CD14-positive monocyte (primary cell): ENCODE measurements at regions not wholly inside any gene's neighbourhood (a gene's known extent, or its start where the extent isn't known, plus 50 kb on each side); places are given as distances from the start of the nearest gene placed in this dataset.

ENCODE experiments used
- DNase-seq, 3 donors: peaks; one replicate each; pipeline ENCODE4 v3.0.0-alpha.2; 2011 to 2022
- H2AFZ ChIP-seq: 2 replicates; pipeline ENCODE4 v1.6.0; 2012; ENCODE audit warnings: mild to moderate bottlenecking, low read depth, low read length, inconsistent platforms; ENCODE audit not compliant: insufficient read depth, poor library complexity, severe bottlenecking
- H3K27ac ChIP-seq, 2 donors: 1 replicate in 1 of 2; 2 replicates in 1 of 2; pipeline ENCODE4 v1.5.1; 2012 to 2013; ENCODE audit warnings: low read length in 2 of 2, control low read depth in 1 of 2, inconsistent platforms in 1 of 2, low read depth in 1 of 2, mild to moderate bottlenecking in 1 of 2
- H3K27me3 ChIP-seq, 2 donors: one replicate each; pipeline versions ENCODE4 v1.6.0 to v1.6.1; 2011 to 2013; ENCODE audit warnings: low read length in 2 of 2; ENCODE audit not compliant: control insufficient read depth in 2 of 2, insufficient read depth in 2 of 2
- H3K36me3 ChIP-seq, 2 donors: replicated peaks in 1 of 2; 1 replicate in 1 of 2; 2 replicates in 1 of 2; pipeline versions ENCODE4 v1.5.1 to v1.6.1; 2012 to 2013; ENCODE audit warnings: low read length in 2 of 2, control low read depth in 1 of 2, inconsistent platforms in 1 of 2, mild to moderate bottlenecking in 1 of 2; ENCODE audit not compliant: insufficient read depth in 2 of 2, control insufficient read depth in 1 of 2
- H3K4me1 ChIP-seq, 2 donors: 1 replicate in 1 of 2; 2 replicates in 1 of 2; pipeline versions ENCODE4 v1.5.1 to v1.6.1; 2012 to 2013; ENCODE audit warnings: low read length in 2 of 2, control low read depth in 1 of 2, inconsistent platforms in 1 of 2, mild to moderate bottlenecking in 1 of 2, moderate library complexity in 1 of 2; ENCODE audit not compliant: insufficient read depth in 2 of 2, control insufficient read depth in 1 of 2
- H3K4me2 ChIP-seq: replicated peaks from 2 replicates; pipeline ENCODE3; 2012; ENCODE audit warnings: low read length, moderate library complexity, mild to moderate bottlenecking; ENCODE audit not compliant: poor library complexity, severe bottlenecking; ENCODE audit errors: extremely low read depth
- H3K4me3 ChIP-seq, 3 experiments: fragments of 200-600 bp in 1 of 3; sonication (generic) in 1 of 3; replicated peaks in 1 of 3; 1 replicate in 2 of 3; 2 replicates in 1 of 3; pipeline ENCODE4 v1.5.1; 2011 to 2013; ENCODE audit warnings: low read length in 3 of 3, mild to moderate bottlenecking in 3 of 3, control low read depth in 2 of 3, low read depth in 2 of 3, inconsistent platforms in 1 of 3, moderate library complexity in 1 of 3
- H3K79me2 ChIP-seq: 2 replicates; pipeline ENCODE4 v1.6.0; 2012; ENCODE audit warnings: mild to moderate bottlenecking, control low read depth, inconsistent platforms, low read length, moderate library complexity; ENCODE audit not compliant: insufficient read depth
- H3K9ac ChIP-seq: 2 replicates; pipeline ENCODE4 v1.6.0; 2017; ENCODE audit warnings: low read length, mild to moderate bottlenecking; ENCODE audit not compliant: insufficient read depth, poor library complexity, severe bottlenecking
- H3K9me3 ChIP-seq, 2 donors: replicated peaks in 1 of 2; 1 replicate in 1 of 2; 2 replicates in 1 of 2; pipeline versions ENCODE4 v1.5.1 to v1.6.1; 2012 to 2013; ENCODE audit warnings: low read length in 2 of 2, control low read depth in 1 of 2; ENCODE audit not compliant: control insufficient read depth in 1 of 2, insufficient read depth in 1 of 2
- H4K20me1 ChIP-seq: 2 replicates; pipeline ENCODE4 v1.6.0; 2012; ENCODE audit warnings: mild to moderate bottlenecking, low read length, control low read depth, moderate library complexity; ENCODE audit not compliant: insufficient read depth
- H3K27ac Mint-ChIP-seq, 7 donors: one replicate each; pipeline ENCODE4 v1.8.0; 2020; ENCODE audit warnings: mild to moderate bottlenecking in 7 of 7, mixed read lengths in 7 of 7, moderate library complexity in 6 of 7, inconsistent platforms in 2 of 7
- H3K27me3 Mint-ChIP-seq, 3 donors: one replicate each; pipeline ENCODE4 v1.8.0; 2021 to 2022; ENCODE audit warnings: low read depth in 3 of 3, mild to moderate bottlenecking in 3 of 3, mixed read lengths in 3 of 3, moderate library complexity in 3 of 3, inconsistent platforms in 1 of 3
- H3K36me3 Mint-ChIP-seq, 2 donors: one replicate each; pipeline ENCODE4 v1.8.0; 2020; ENCODE audit warnings: mixed read lengths in 2 of 2, inconsistent platforms in 1 of 2, mild to moderate bottlenecking in 1 of 2
- H3K4me1 Mint-ChIP-seq: one replicate; pipeline ENCODE4 v1.8.0; 2020; ENCODE audit warnings: mild to moderate bottlenecking, mixed read lengths
- H3K4me3 Mint-ChIP-seq, 2 donors: one replicate each; pipeline ENCODE4 v1.8.0; 2020; ENCODE audit warnings: mild to moderate bottlenecking in 2 of 2, mixed read lengths in 2 of 2, moderate library complexity in 1 of 2
- H3K9me3 Mint-ChIP-seq, 7 donors: one replicate each; pipeline ENCODE4 v1.8.0; 2020 to 2022; ENCODE audit warnings: mixed read lengths in 7 of 7, mild to moderate bottlenecking in 6 of 7, moderate library complexity in 6 of 7, inconsistent platforms in 2 of 7
- WGBS: methylation state at CpG from one replicate; pipeline ENCODE4 v1.1.5; 2013; ENCODE audit warnings: missing lambda C conversion rate; ENCODE audit not compliant: insufficient coverage; 5-methylcytosine and 5-hydroxymethylcytosine counted together
- intact Hi-C, 2 donors: fragments of 100-400 bp; cut with micrococcal nuclease; formaldehyde crosslinking; loops; one replicate each; pipeline versions ENCODE4 v1.15.0 to v1.15.1; 2023
- TF ChIP-seq, protein P1 (sequence below): fragments of 200-600 bp; IDR thresholded peaks from one replicate; pipeline ENCODE4 v1.8.0; 2022; ENCODE audit warnings: antibody characterized with exemption, mild to moderate bottlenecking

DNA sequence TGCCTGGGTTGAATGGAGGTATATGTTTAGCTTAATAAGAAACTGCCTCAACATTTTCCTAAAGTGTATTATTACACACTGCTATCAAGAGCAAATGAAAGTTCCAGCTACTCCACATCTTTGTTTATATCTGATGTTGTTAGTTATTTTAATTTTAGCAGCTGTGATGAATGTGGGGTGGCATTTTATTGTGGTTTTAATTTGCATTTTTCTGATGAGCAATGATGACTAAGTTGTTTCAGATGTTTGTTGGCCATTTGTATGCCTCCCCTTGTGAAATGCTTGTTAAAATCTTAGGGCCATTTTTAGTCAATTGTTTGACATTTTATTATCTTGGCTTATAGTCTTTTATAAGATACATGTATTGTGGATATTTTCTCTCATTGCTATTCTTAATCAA is 260.4 kb upstream of the SLCO3A1 start:
- DNase-seq = no peak
- Histone ChIP-seq H3K27me3 (no peaks in the 10 kb centered on the region), H3K4me2 (no peak overlapping the region), H3K4me3 (no peak overlapping the region), H3K4me1 (no peaks in the 10 kb centered on the region), H3K36me3 (no peaks in the 10 kb centered on the region), H2AFZ (no peak overlapping the region), H3K9ac (no peak overlapping the region), H3K79me2 (no peaks in the 10 kb centered on the region), H4K20me1 (no peaks in the 10 kb centered on the region), H3K27ac (no peak overlapping the region), H3K9me3 (no peaks in the 10 kb centered on the region)
- TF ChIP-seq, protein P1, sequence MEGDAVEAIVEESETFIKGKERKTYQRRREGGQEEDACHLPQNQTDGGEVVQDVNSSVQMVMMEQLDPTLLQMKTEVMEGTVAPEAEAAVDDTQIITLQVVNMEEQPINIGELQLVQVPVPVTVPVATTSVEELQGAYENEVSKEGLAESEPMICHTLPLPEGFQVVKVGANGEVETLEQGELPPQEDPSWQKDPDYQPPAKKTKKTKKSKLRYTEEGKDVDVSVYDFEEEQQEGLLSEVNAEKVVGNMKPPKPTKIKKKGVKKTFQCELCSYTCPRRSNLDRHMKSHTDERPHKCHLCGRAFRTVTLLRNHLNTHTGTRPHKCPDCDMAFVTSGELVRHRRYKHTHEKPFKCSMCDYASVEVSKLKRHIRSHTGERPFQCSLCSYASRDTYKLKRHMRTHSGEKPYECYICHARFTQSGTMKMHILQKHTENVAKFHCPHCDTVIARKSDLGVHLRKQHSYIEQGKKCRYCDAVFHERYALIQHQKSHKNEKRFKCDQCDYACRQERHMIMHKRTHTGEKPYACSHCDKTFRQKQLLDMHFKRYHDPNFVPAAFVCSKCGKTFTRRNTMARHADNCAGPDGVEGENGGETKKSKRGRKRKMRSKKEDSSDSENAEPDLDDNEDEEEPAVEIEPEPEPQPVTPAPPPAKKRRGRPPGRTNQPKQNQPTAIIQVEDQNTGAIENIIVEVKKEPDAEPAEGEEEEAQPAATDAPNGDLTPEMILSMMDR = no peak
- no peaks in the 10 kb centered on the region for H3K36me3 Mint-ChIP-seq
- no peaks in the 10 kb centered on the region for H3K9me3 Mint-ChIP-seq
- H3K4me1 Mint-ChIP-seq = peaks cover 8% of the 10 kb centered on the region
- H3K27me3 Mint-ChIP-seq = peaks cover 0 to 1% (median 0%) of the 10 kb centered on the region in 3 donors
- H3K27ac Mint-ChIP-seq = no peak overlapping the region
- no peak overlapping the region for H3K4me3 Mint-ChIP-seq
- intact Hi-C loops = no loop called here

DNA sequence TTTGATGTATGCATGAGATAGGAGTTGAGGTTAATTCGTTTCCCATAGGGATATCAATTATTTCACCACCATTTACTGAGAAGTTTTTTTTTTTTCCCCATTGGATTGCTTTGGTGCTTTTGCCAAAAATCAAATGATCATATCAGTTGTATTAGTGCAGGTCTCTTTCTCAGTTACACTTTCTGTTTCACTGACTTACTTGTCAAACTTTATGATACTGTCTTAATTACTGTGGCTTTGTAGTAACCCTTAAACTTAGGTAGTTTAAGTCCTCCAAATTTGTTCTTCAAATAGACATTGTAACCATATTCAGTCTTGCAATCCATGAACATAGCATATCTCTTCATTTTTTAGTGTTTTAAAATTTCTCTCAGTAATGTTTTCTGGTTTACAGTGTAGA is 259.9 kb upstream of the SLCO3A1 start:
- H2AFZ ChIP-seq = no peak overlapping the region
- no peaks in the 10 kb centered on the region for H3K4me1 ChIP-seq
- H3K27ac ChIP-seq = no peak overlapping the region
- Mint-ChIP-seq H3K27ac (no peak overlapping the region), H3K9me3 (no peaks in the 10 kb centered on the region), H3K4me1 (peaks cover 8% of the 10 kb centered on the region), H3K36me3 (no peaks in the 10 kb centered on the region), H3K4me3 (no peak overlapping the region), H3K27me3 (peaks cover 0 to 2% (median 1%) of the 10 kb centered on the region in 3 donors)
- no peak overlapping the region for H3K4me3 ChIP-seq
- H4K20me1 ChIP-seq = no peaks in the 10 kb centered on the region
- TF ChIP-seq, protein P1 = no peak
- no peaks in the 10 kb centered on the region for H3K79me2 ChIP-seq
- DNase-seq = no peak
- intact Hi-C loops = no loop called here
- no CpG with 5 or more reads among the region's 1 CpG for WGBS
- no peaks in the 10 kb centered on the region for H3K36me3 ChIP-seq
- no peak overlapping the region for H3K4me2 ChIP-seq
- H3K9me3 ChIP-seq = no peaks in the 10 kb centered on the region
- H3K27me3 ChIP-seq = peaks cover 0 to 3% of the 10 kb centered on the region in 2 donors
- no peak overlapping the region for H3K9ac ChIP-seq
